K562 (cell line): ENCODE measurements at regions not wholly inside any gene's neighbourhood (a gene's known extent, or its start where the extent isn't known, plus 50 kb on each side); places are given as distances from the start of the nearest gene placed in this dataset.

ENCODE experiments used
- ATAC-seq: fragments of 200-7000 bp; cut with Tn5 transposase; 3 replicates; pipeline ENCODE4 v1.9.1; 2020; ENCODE audit warnings: moderate library complexity
- BruUV-seq: library from RNA; stranded (reverse); fragments of 400-500 nt; replicated peaks from 2 replicates; lab custom pipeline; 2021; lab: Mats Ljungman, UMichigan
- CTCF ChIA-PET: fragments of 300-600 bp; formaldehyde crosslinking; extraction: SDS; loops from one replicate; lab custom pipeline; 2021; ENCODE audit warnings: low intra/inter-chr PET ratio; lab: Yijun Ruan, JAX
- POLR2A ChIA-PET: fragments of 300-600, 350-650 bp; sonication (Branson Sonifier 250); formaldehyde crosslinking; extraction: SDS; loops from one replicate; lab custom pipeline; 2021; ENCODE audit warnings: antibody characterized with exemption, inconsistent platforms; lab: Yijun Ruan, JAX
- DNase-seq, 4 experiments: peaks; one replicate each; pipeline versions ENCODE4 v3.0.0 to v3.0.0-alpha.2; 2011 to 2018; ENCODE audit warnings: low spot score in 3 of 4, mixed read lengths in 3 of 4; ENCODE audit errors: extremely low read depth in 1 of 4
- FAIRE-seq: peaks from 2 replicates; lab custom pipeline; 2011; peaks lifted over from hg19 to GRCh38; lab: Jason Lieb, UNC
- H2AFZ ChIP-seq: 2 replicates; pipeline ENCODE4 v1.6.0; 2011; ENCODE audit warnings: low read depth, low read length, control low read depth, inconsistent platforms
- H3K27ac ChIP-seq: fragments of 200-600 bp; 3 replicates; pipeline ENCODE4 v1.8.0; 2011; ENCODE audit warnings: low read depth, mild to moderate bottlenecking, control low read depth, inconsistent platforms, low read length, moderate library complexity, mixed read lengths; ENCODE audit errors: extremely low read depth
- H3K27me3 ChIP-seq, 2 experiments: fragments of 300-600 bp in 1 of 2; 2 replicates in 1 of 2; 3 replicates in 1 of 2; pipeline versions ENCODE4 v1.6.0 to v1.8.0; 2011; ENCODE audit warnings: inconsistent platforms in 2 of 2, low read length in 2 of 2, mild to moderate bottlenecking in 1 of 2, mixed read lengths in 1 of 2, moderate library complexity in 1 of 2; ENCODE audit not compliant: control insufficient read depth in 2 of 2, insufficient read depth in 2 of 2
- H3K36me3 ChIP-seq: fragments of 300-600 bp; 3 replicates; pipeline ENCODE4 v1.8.0; 2011; ENCODE audit warnings: mild to moderate bottlenecking, low read length, inconsistent platforms; ENCODE audit not compliant: control insufficient read depth, insufficient read depth
- H3K4me1 ChIP-seq, 2 experiments: fragments of 200-600 bp in 1 of 2; replicated peaks in 1 of 2; 2 replicates in 1 of 2; 3 replicates in 1 of 2; pipeline versions ENCODE4 v1.5.1 to v1.8.0; 2011; ENCODE audit warnings: inconsistent platforms in 2 of 2, low read length in 2 of 2, mild to moderate bottlenecking in 1 of 2, mixed read lengths in 1 of 2, moderate library complexity in 1 of 2; ENCODE audit not compliant: control insufficient read depth in 2 of 2, insufficient read depth in 2 of 2
- H3K4me2 ChIP-seq: 2 replicates; pipeline ENCODE4 v1.6.1; 2011; ENCODE audit warnings: low read length, control low read depth, inconsistent platforms, mixed read lengths; ENCODE audit not compliant: insufficient read depth
- H3K4me3 ChIP-seq: fragments of 200-600 bp; sonication (generic), shearing (Covaris generic); 2 replicates; pipeline ENCODE4 v1.5.1; 2016; ENCODE audit warnings: control low read depth, inconsistent platforms
- H3K79me2 ChIP-seq: fragments of 200-600 bp; 3 replicates; pipeline ENCODE4 v1.8.0; 2011; ENCODE audit warnings: low read length, inconsistent platforms; ENCODE audit not compliant: control insufficient read depth, insufficient read depth
- H3K9ac ChIP-seq, 2 experiments: 2 replicates each; pipeline versions ENCODE4 v1.6.0 to v1.6.1; 2011; ENCODE audit warnings: low read depth in 2 of 2, low read length in 2 of 2, control low read depth in 1 of 2, inconsistent platforms in 1 of 2, mild to moderate bottlenecking in 1 of 2, mixed read lengths in 1 of 2; ENCODE audit not compliant: insufficient read depth in 1 of 2
- H3K9me1 ChIP-seq: one replicate; pipeline ENCODE4 v1.6.0; 2011; ENCODE audit warnings: inconsistent platforms, mild to moderate bottlenecking, low read length, moderate library complexity; ENCODE audit not compliant: control insufficient read depth, insufficient read depth
- H3K9me3 ChIP-seq: replicated peaks from 2 replicates; pipeline ENCODE4 v1.5.1; 2011; ENCODE audit warnings: low read depth, low read length, inconsistent platforms; ENCODE audit not compliant: control insufficient read depth, insufficient read depth
- H4K20me1 ChIP-seq: replicated peaks from 2 replicates; pipeline ENCODE4 v1.6.1; 2011; ENCODE audit warnings: low read length, inconsistent platforms, mixed read lengths; ENCODE audit not compliant: control insufficient read depth, insufficient read depth
- CBX2 ChIP-seq: fragments of 200-600 bp; sonication (generic); IDR thresholded peaks from one replicate; pipeline ENCODE4 v1.6.1; 2012; ENCODE audit warnings: mild to moderate bottlenecking, low read length, inconsistent platforms; ENCODE audit not compliant: insufficient read depth, poor library complexity, severe bottlenecking
- GTF2F1 ChIP-seq: IDR thresholded peaks from 2 replicates; pipeline ENCODE4 v1.6.1; 2011; ENCODE audit warnings: low read depth, low read length, improper control_type of control experiment
- HCFC1 ChIP-seq: IDR thresholded peaks from 2 replicates; pipeline ENCODE4 v1.6.1; 2012; ENCODE audit warnings: low read depth, low read length, improper control_type of control experiment
- HMGXB4 ChIP-seq: sonication (generic); formaldehyde crosslinking; IDR thresholded peaks from 2 replicates; pipeline ENCODE4 v1.8.1; 2023; ENCODE audit warnings: mild to moderate bottlenecking, missing genetic modification reagents
- IRF2 ChIP-seq: sonication (generic); formaldehyde crosslinking; IDR thresholded peaks from 2 replicates; pipeline ENCODE4 v1.8.1; 2022; ENCODE audit warnings: mild to moderate bottlenecking, missing genetic modification reagents
- MECOM ChIP-seq: fragments of 250-450 bp; sonication (Bioruptor Pico); IDR thresholded peaks from 2 replicates; pipeline ENCODE4 v1.8.0; 2022; ENCODE audit warnings: inconsistent platforms
- NCOR1 ChIP-seq: fragments of 450-650 bp; IDR thresholded peaks from 2 replicates; pipeline ENCODE4 v1.6.1; 2016; ENCODE audit warnings: mild to moderate bottlenecking, moderate library complexity
- SOX6 ChIP-seq: fragments of 450-650 bp; IDR thresholded peaks from 2 replicates; pipeline ENCODE4 v1.6.1; 2014; ENCODE audit warnings: mild to moderate bottlenecking
- TCF15 ChIP-seq: fragments of 250-450 bp; sonication (Bioruptor Pico); IDR thresholded peaks from 2 replicates; pipeline ENCODE4 v1.8.0; 2022; ENCODE audit warnings: moderate library complexity, mild to moderate bottlenecking, inconsistent platforms
- ZBTB11 ChIP-seq, 3 experiments: fragments of 200-800 bp in 1 of 3; fragments of 250-450 bp in 1 of 3; fragments of 450-650 bp in 1 of 3; sonication (Bioruptor Pico) in 1 of 3; sonication (Bioruptor generic) in 1 of 3; formaldehyde crosslinking in 1 of 3; IDR thresholded peaks; 2 replicates each; pipeline versions ENCODE4 v1.6.1 to v1.8.0; 2016 to 2022; ENCODE audit warnings: mild to moderate bottlenecking in 2 of 3, missing genetic modification characterization in 2 of 3, missing compliant biosample characterization in 1 of 3, moderate library complexity in 1 of 3
- ZKSCAN8 ChIP-seq: fragments of 200-800 bp; sonication (Bioruptor generic); IDR thresholded peaks from 2 replicates; pipeline ENCODE4 v1.6.1; 2016; ENCODE audit warnings: missing genetic modification characterization, missing compliant biosample characterization
- ZNF212 ChIP-seq: fragments of 450-650 bp; formaldehyde crosslinking; IDR thresholded peaks from 2 replicates; pipeline ENCODE4 v1.4.0; 2020; ENCODE audit warnings: mild to moderate bottlenecking
- ZNF445 ChIP-seq: fragments of 250-450 bp; sonication (Bioruptor Pico); IDR thresholded peaks from 2 replicates; pipeline ENCODE4 v1.4.0; 2020; ENCODE audit warnings: low read depth, mild to moderate bottlenecking, moderate library complexity
- ZNF639 ChIP-seq, 2 experiments: fragments of 200-800 bp in 1 of 2; sonication (Bioruptor generic) in 1 of 2; sonication (generic) in 1 of 2; formaldehyde crosslinking in 1 of 2; IDR thresholded peaks in 1 of 2; conservative IDR thresholded peaks in 1 of 2; 2 replicates each; pipeline versions ENCODE4 v1.5.0 to v1.6.1; 2016 to 2020; ENCODE audit warnings: missing compliant biosample characterization in 1 of 2, missing genetic modification characterization in 1 of 2, missing genetic modification reagents in 1 of 2
- ZNF696 ChIP-seq: fragments of 250-450 bp; sonication (Bioruptor Pico); conservative IDR thresholded peaks from 2 replicates; pipeline ENCODE4 v1.4.0; 2020; ENCODE audit warnings: mild to moderate bottlenecking, moderate library complexity
- WGBS: fragments of 100-300 bp; shearing (Covaris generic); methylation state at CpG from one replicate; pipeline ENCODE4 v1.1.6; 2016; ENCODE audit warnings: low coverage, mixed read lengths; ENCODE audit not compliant: insufficient coverage; ENCODE audit errors: missing lambda C conversion rate; 5-methylcytosine and 5-hydroxymethylcytosine counted together
- in situ Hi-C: fragments of 300-500 bp; cut with MboI; formaldehyde crosslinking; loops from 4 replicates; pipeline ENCODE4 v1.15.0; 2018; ENCODE audit warnings: inconsistent platforms, mixed read lengths
- intact Hi-C: fragments of 100-400 bp; cut with micrococcal nuclease; formaldehyde crosslinking; loops from 2 replicates; pipeline ENCODE4 v1.14.2; 2022

GRCh38 chr21:16028941-16029464 lies 299.2 kb downstream of the USP25 start:
- DNase-seq, result no peak
- Histone ChIP-seq H3K9me1 (no peaks in the 10 kb centered on the region), H3K36me3 (no peaks in the 10 kb centered on the region), H3K4me1 (no peaks in the 10 kb centered on the region), H3K4me3 (no peak overlapping the region), H3K4me2 (no peak overlapping the region), H3K27me3 (no peaks in the 10 kb centered on the region), H3K9ac (no peak overlapping the region), H3K79me2 (no peaks in the 10 kb centered on the region), H2AFZ (no peak overlapping the region), H3K27ac (no peak overlapping the region), H4K20me1 (no peaks in the 10 kb centered on the region), H3K9me3 (no peaks in the 10 kb centered on the region)
- in situ Hi-C loops, result no loop called here
- ChIA-PET POLR2A (no interaction called here), CTCF (no interaction called here)
- intact Hi-C loops, result no loop called here
- TF ChIP-seq GTF2F1 (no peak), SOX6 (no peak), ZNF696 (no peak), ZKSCAN8 (CRISPR knock-in tag) (no peak), ZBTB11 (CRISPR knock-in tag; IDR thresholded peaks at IDR 0.05) (no peak), ZNF212 (CRISPR knock-in tag) (no peak), ZNF445 (CRISPR knock-in tag) (no peak), HMGXB4 (CRISPR knock-in tag) (no peak), NCOR1 (no peak), IRF2 (no peak), ZNF639 (CRISPR knock-in tag; conservative IDR thresholded peaks at IDR 0.05 in 1 of 2, IDR thresholded peaks at IDR 0.05 in 1 of 2) (no peak), HCFC1 (no peak), CBX2 (no peak), TCF15 (CRISPR knock-in tag) (no peak), MECOM (CRISPR knock-in tag) (no peak)
- 0% methylated on average over 2 of the region's 2 CpGs for WGBS
- no peak for FAIRE-seq
- BruUV-seq, result no TSS peak
- ATAC-seq, result no peak
